ENCODE measurements at regions not wholly inside any gene's neighbourhood (a gene's known extent, or its start where the extent isn't known, plus 50 kb on each side); places are given as distances from the start of the nearest gene placed in this dataset.

- no peak for TF ChIP-seq ZNF513 (CRISPR knock-in tag; conservative IDR thresholded peaks at IDR 0.05)
- TF ChIP-seq TFDP2 (CRISPR knock-in tag; IDR thresholded peaks at IDR 0.05): no peak
- TF ChIP-seq STAT5B (CRISPR knock-in tag; IDR thresholded peaks at IDR 0.05): 0 out of 2 replicates have a peak, but pooled peaks have one; percentile 57
- no peak for TF ChIP-seq ZNF691 (CRISPR knock-in tag; IDR thresholded peaks at IDR 0.05; ENCODE audit: borderline replicate concordance, low read depth)
- TF ChIP-seq CHD2 (IDR thresholded peaks at IDR 0.05; ENCODE audit: low read depth, low read length): no peak
- no peak; the same call in 1 of the 2 replicates for TF ChIP-seq ZBED4 (CRISPR knock-in tag; IDR thresholded peaks at IDR 0.05; ENCODE audit: borderline replicate concordance)
- TF ChIP-seq ZNF143 (CRISPR knock-in tag; IDR thresholded peaks at IDR 0.05): no peak
- TF ChIP-seq SYNCRIP (IDR thresholded peaks at IDR 0.05; ENCODE audit: insufficient read depth, low read depth, low read length): no peak
- no peak for TF ChIP-seq NFRKB (IDR thresholded peaks at IDR 0.05)
- no peak for TF ChIP-seq ZNF12 (CRISPR knock-in tag; IDR thresholded peaks at IDR 0.05)
- no peak for TF ChIP-seq ZNF597 (CRISPR knock-in tag; IDR thresholded peaks at IDR 0.05)
- TF ChIP-seq SIN3B (IDR thresholded peaks at IDR 0.05; ENCODE audit: low read length): no peak
- TF ChIP-seq NFIB (CRISPR knock-in tag; IDR thresholded peaks at IDR 0.05; ENCODE audit: borderline replicate concordance): no peak
- TF ChIP-seq BCL3 (CRISPR knock-in tag; IDR thresholded peaks at IDR 0.05): no peak
- no peak for TF ChIP-seq GPN1 (CRISPR knock-in tag; IDR thresholded peaks at IDR 0.05; ENCODE audit: borderline replicate concordance)
- no peak for TF ChIP-seq ZNF7 (CRISPR knock-in tag; IDR thresholded peaks at IDR 0.05)
- no peak for TF ChIP-seq ZNF567 (CRISPR knock-in tag; IDR thresholded peaks at IDR 0.05; ENCODE audit: borderline replicate concordance)
- TF ChIP-seq KAT7 (CRISPR knock-in tag; IDR thresholded peaks at IDR 0.05; ENCODE audit: borderline replicate concordance): no peak
- no peak for TF ChIP-seq SRSF9 (IDR thresholded peaks at IDR 0.05; ENCODE audit: borderline replicate concordance, insufficient read depth, low read depth, low read length, poor library complexity, severe bottlenecking)
Measured at GRCh38 chr14:101040538-101041442, 137.3 kb upstream of the RTL1 start (continued).
